Stomach (tissue), 4 donors: ENCODE measurements at regions not wholly inside any gene's neighbourhood (a gene's known extent, or its start where the extent isn't known, plus 50 kb on each side); places are given as distances from the start of the nearest gene placed in this dataset.

Experiments
- CTCF ChIP-seq, 7 experiments: fragments of 450-650 bp in 4 of 7; fragments of 200-600 bp in 3 of 7; sonication (generic) in 3 of 7; IDR thresholded peaks; one replicate each; pipeline ENCODE4 v1.5.1; 2016 to 2019; ENCODE audit warnings: antibody characterized with exemption in 7 of 7, control low read depth in 2 of 7, mild to moderate bottlenecking in 1 of 7
- EP300 ChIP-seq: sonication (generic); formaldehyde crosslinking; IDR thresholded peaks from one replicate; pipeline ENCODE4 v1.6.1; 2017; ENCODE audit warnings: antibody characterized with exemption
- POLR2A ChIP-seq, 4 donors: fragments of 450-650 bp; IDR thresholded peaks; one replicate each; pipeline ENCODE4 v1.6.1; 2016; ENCODE audit warnings: antibody characterized with exemption in 4 of 4, control low read depth in 2 of 4, mild to moderate bottlenecking in 1 of 4, moderate library complexity in 1 of 4

- TF ChIP-seq POLR2A (IDR thresholded peaks at IDR 0.05) (no peak), CTCF (IDR thresholded peaks at IDR 0.05) (no peak), EP300 (no peak)
Observed at GRCh38 chr14:83017296-83017695, 1483.6 kb upstream of the SEL1L start.
